ENCODE measurements at regions not wholly inside any gene's neighbourhood (a gene's known extent, or its start where the extent isn't known, plus 50 kb on each side); places are given as distances from the start of the nearest gene placed in this dataset.

DNA sequence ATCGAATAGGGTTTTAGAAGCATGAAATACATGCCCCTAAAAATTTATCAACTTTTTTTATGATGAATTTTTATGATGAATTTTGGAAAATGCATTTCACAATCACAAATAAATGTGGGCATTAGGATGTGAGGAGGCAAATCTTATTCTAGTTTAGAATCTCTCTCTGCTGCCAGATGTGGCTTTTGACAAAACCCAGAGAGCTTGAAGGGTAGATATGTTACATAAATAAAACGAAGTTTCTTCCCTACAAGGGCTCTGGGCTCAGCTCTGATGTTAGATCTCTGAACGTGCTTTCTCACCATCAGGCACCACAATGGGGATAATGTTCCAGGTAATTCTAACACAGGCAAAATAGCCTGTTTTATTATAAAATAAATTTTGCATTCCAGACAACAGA, 102.3 kb upstream of the ADAMTSL1 start:
- CTCF ChIA-PET: no interaction called here
- Histone ChIP-seq H4K20me1 (ENCODE audit: insufficient read depth) (no peaks in the 10 kb centered on the region), H3K36me3 (ENCODE audit: control insufficient read depth in 1 of 2, insufficient read depth in 2 of 2, low read length in 2 of 2) (no peaks in the 10 kb centered on the region), H3K4me1 (ENCODE audit: control insufficient read depth in 1 of 2, insufficient read depth in 2 of 2, low read length in 2 of 2) (no peaks in the 10 kb centered on the region), H3K9ac (ENCODE audit: low read length) (no peak overlapping the region), H3K9me2 (ENCODE audit: insufficient read depth) (no peaks in the 10 kb centered on the region), H3K79me2 (ENCODE audit: insufficient read depth, low read length) (no peaks in the 10 kb centered on the region), H3K27me3 (ENCODE audit: insufficient read depth, low read length) (no peaks in the 10 kb centered on the region), H3K4me2 (ENCODE audit: low read length) (no peak overlapping the region), H3K4me3 (replicated peaks in 1 of 2; ENCODE audit: low read depth in 1 of 2, low read length in 2 of 2) (no peak overlapping the region), H3K27ac (ENCODE audit: low read depth, low read length) (no peak overlapping the region), H2AFZ (ENCODE audit: low read depth, low read length, poor library complexity, severe bottlenecking) (no peak overlapping the region), H3K9me3 (ENCODE audit: control insufficient read depth in 1 of 2, insufficient read depth in 1 of 2, low read depth in 1 of 2, low read length in 2 of 2) (no peaks in the 10 kb centered on the region)
- DNase-seq (ENCODE audit: low read depth, low spot score): no peak
- ATAC-seq: no peak
- BruUV-seq (replicated peaks): no TSS peak
- no peak for TF ChIP-seq SRF (IDR thresholded peaks at IDR 0.05; ENCODE audit: low read depth)
- no peak for TF ChIP-seq EZH2 (IDR thresholded peaks at IDR 0.05)
- no peak for TF ChIP-seq JUND (IDR thresholded peaks at IDR 0.05)
- TF ChIP-seq SP1 (IDR thresholded peaks at IDR 0.05; ENCODE audit: low read depth): no peak
- TF ChIP-seq ELF1 (IDR thresholded peaks at IDR 0.05; ENCODE audit: borderline replicate concordance, low read depth): no peak
- no peak for TF ChIP-seq POLR2A (IDR thresholded peaks at IDR 0.05; ENCODE audit: borderline replicate concordance, extremely low read depth, insufficient read depth, insufficient read length)
- TF ChIP-seq REST (IDR thresholded peaks at IDR 0.05; ENCODE audit: low read depth): no peak
- no peak for TF ChIP-seq ZFX (IDR thresholded peaks at IDR 0.05)
- POLR2A ChIA-PET: no interaction called here
- RAD21 ChIA-PET (ENCODE audit: low non-redundant PET in 1 of 2, low total read pairs in 2 of 2, uncharacterized antibody in 2 of 2, unreplicated experiment in 2 of 2): no interaction called here
- intact Hi-C loops (cut with micrococcal nuclease): no loop called here
